CD4-positive, CD25-positive, alpha-beta regulatory T cell (primary cell): ENCODE measurements at regions not wholly inside any gene's neighbourhood (a gene's known extent, or its start where the extent isn't known, plus 50 kb on each side); places are given as distances from the start of the nearest gene placed in this dataset.

Experiments used
- ATAC-seq, 2 donors: fragments of 150-1000 bp; cut with Tn5 transposase; one replicate each; pipeline ENCODE4 v1.10.0; 2021; ENCODE audit warnings: low read depth in 2 of 2, moderate number of reproducible peaks in 2 of 2, moderate library complexity in 1 of 2
- DNase-seq, 3 donors: peaks; one replicate each; pipeline versions ENCODE4 v3.0.0 to v3.0.0-alpha.2; 2012 to 2022; ENCODE audit warnings: mixed read lengths in 1 of 3
- H3K27ac ChIP-seq: one replicate; pipeline ENCODE4 v1.7.0; 2013; ENCODE audit warnings: mild to moderate bottlenecking, low read length; ENCODE audit not compliant: insufficient read depth, poor library complexity, severe bottlenecking
- H3K27me3 ChIP-seq: one replicate; pipeline ENCODE4 v1.7.0; 2013; ENCODE audit warnings: low read length; ENCODE audit not compliant: control insufficient read depth, insufficient read depth
- H3K36me3 ChIP-seq: one replicate; pipeline ENCODE4 v1.7.0; 2013; ENCODE audit warnings: mild to moderate bottlenecking, low read length, moderate library complexity; ENCODE audit not compliant: control insufficient read depth, insufficient read depth
- H3K4me1 ChIP-seq: 2 replicates; pipeline ENCODE4 v1.7.0; 2013; ENCODE audit warnings: mild to moderate bottlenecking, low read length; ENCODE audit not compliant: insufficient read depth, control insufficient read depth, poor library complexity, severe bottlenecking
- H3K4me3 ChIP-seq: one replicate; pipeline ENCODE4 v1.7.0; 2013; ENCODE audit warnings: low read depth, mild to moderate bottlenecking, low read length, moderate library complexity
- H3K9me3 ChIP-seq, 2 experiments: 1 replicate in 1 of 2; 2 replicates in 1 of 2; pipeline ENCODE4 v1.7.0; 2013; ENCODE audit warnings: low read length in 2 of 2, mild to moderate bottlenecking in 1 of 2, moderate library complexity in 1 of 2; ENCODE audit not compliant: control insufficient read depth in 2 of 2
- H3K27ac Mint-ChIP-seq, 3 donors: one replicate each; pipeline ENCODE4 v1.8.0; 2020 to 2022; ENCODE audit warnings: mild to moderate bottlenecking in 3 of 3, mixed read lengths in 3 of 3, moderate library complexity in 2 of 3
- H3K27me3 Mint-ChIP-seq: one replicate; pipeline ENCODE4 v1.8.0; 2022; ENCODE audit warnings: mild to moderate bottlenecking, mixed read lengths
- H3K36me3 Mint-ChIP-seq: one replicate; pipeline ENCODE4 v1.8.0; 2020; ENCODE audit warnings: mixed read lengths
- H3K4me1 Mint-ChIP-seq, 4 donors: one replicate each; pipeline ENCODE4 v1.8.0; 2020 to 2022; ENCODE audit warnings: mixed read lengths in 4 of 4, mild to moderate bottlenecking in 1 of 4
- H3K4me3 Mint-ChIP-seq, 4 donors: one replicate each; pipeline ENCODE4 v1.8.0; 2020 to 2022; ENCODE audit warnings: mild to moderate bottlenecking in 4 of 4, mixed read lengths in 4 of 4, moderate library complexity in 3 of 4
- H3K9me3 Mint-ChIP-seq, 7 donors: one replicate each; pipeline ENCODE4 v1.8.0; 2020 to 2022; ENCODE audit warnings: mixed read lengths in 7 of 7, mild to moderate bottlenecking in 3 of 7, moderate library complexity in 2 of 7

DNA sequence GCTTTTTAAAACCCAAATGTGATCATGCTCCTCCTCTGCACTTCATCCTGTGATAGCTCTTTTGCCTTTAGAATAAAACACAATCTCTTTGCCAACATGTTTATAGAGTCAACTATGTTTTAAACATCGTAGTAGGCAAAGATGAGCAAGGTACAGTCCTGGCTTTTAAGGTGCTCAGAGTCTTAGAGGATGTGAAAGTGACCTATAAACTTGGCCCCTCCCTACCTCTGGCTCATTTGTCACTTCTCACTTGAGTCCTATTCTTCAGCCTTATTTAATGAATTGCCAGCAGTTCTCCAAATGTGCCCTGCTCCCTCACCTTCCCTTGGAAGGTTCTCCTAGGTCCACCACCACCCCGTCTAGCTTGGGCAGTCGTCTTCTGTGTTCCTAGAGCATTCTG lies 617.0 kb upstream of the NR5A2 start:
- Mint-ChIP-seq H3K4me3 (no peak overlapping the region), H3K4me1 (no peaks in the 10 kb centered on the region), H3K27me3 (peaks cover 9% of the 10 kb centered on the region), H3K27ac (no peak overlapping the region), H3K36me3 (no peaks in the 10 kb centered on the region), H3K9me3 (peaks cover 0 to 4% (median 0%) of the 10 kb centered on the region in 7 donors)
- ATAC-seq (no peak), DNase-seq (no peak)
- Histone ChIP-seq H3K4me1 (no peaks in the 10 kb centered on the region), H3K27me3 (no peaks in the 10 kb centered on the region), H3K27ac (no peak overlapping the region), H3K36me3 (no peaks in the 10 kb centered on the region), H3K4me3 (no peak overlapping the region), H3K9me3 (no peaks in the 10 kb centered on the region)

DNA sequence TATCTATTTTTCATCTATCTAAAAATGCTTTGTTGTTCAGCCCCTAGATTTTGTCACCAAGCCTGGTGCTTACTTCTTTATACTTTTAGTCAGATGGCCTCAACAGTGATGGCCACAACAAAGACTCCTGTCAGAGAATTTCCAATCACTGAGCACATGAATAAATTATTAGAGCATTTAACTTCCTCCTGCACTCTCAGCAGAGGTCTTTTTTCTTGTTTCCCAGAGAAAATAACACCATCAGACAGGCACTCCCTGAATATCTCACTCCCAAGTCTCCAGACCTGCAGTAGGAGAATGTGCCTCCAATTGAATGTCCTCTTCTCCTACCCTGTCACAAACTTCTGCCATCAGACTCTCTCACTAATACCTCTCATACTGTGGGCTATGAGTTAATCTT lies 616.0 kb upstream of the NR5A2 start:
- H3K27ac Mint-ChIP-seq: no peak overlapping the region
- Histone ChIP-seq H3K27me3 (no peaks in the 10 kb centered on the region), H3K9me3 (peaks cover 0 to 8% of the 10 kb centered on the region in 2 experiments), H3K27ac (no peak overlapping the region), H3K4me3 (no peak overlapping the region), H3K4me1 (no peaks in the 10 kb centered on the region), H3K36me3 (no peaks in the 10 kb centered on the region)
- peaks cover 4% of the 10 kb centered on the region for H3K27me3 Mint-ChIP-seq
- no peaks in the 10 kb centered on the region for H3K36me3 Mint-ChIP-seq
- H3K4me1 Mint-ChIP-seq: no peaks in the 10 kb centered on the region
- ATAC-seq (no peak), DNase-seq (no peak)
- H3K9me3 Mint-ChIP-seq: peaks cover 0 to 8% (median 2%) of the 10 kb centered on the region in 7 donors
- no peak overlapping the region for H3K4me3 Mint-ChIP-seq

DNA sequence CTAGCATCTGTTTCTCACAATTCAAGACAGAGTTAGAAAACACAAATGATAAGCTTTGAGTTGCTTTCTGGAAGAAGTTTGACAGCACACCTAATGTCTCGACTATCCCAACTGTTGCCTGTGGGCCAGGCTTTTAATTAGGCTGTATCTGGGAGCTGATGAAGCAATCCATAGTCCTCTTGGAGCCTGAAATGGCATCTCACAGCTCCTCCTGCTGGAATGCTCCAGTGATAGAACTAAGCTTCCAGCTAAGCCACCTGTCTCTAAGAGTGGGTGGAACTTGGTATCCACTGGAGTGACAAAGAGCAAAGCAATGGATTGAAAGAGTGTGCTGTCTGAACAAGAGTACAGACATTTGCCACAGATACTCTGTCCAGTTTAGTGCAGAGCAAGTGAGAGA lies 605.3 kb upstream of the NR5A2 start:
- Mint-ChIP-seq H3K27me3 (peaks cover 8% of the 10 kb centered on the region), H3K9me3 (peaks cover 0 to 18% (median 3%) of the 10 kb centered on the region in 7 donors), H3K27ac (no peak overlapping the region), H3K4me3 (no peak overlapping the region), H3K4me1 (no peaks in the 10 kb centered on the region), H3K36me3 (no peaks in the 10 kb centered on the region)
- Histone ChIP-seq H3K36me3 (no peaks in the 10 kb centered on the region), H3K9me3 (peaks cover 0 to 2% of the 10 kb centered on the region in 2 experiments), H3K27ac (no peak overlapping the region), H3K4me1 (no peaks in the 10 kb centered on the region), H3K4me3 (no peak overlapping the region), H3K27me3 (peaks cover 2% of the 10 kb centered on the region)
- ATAC-seq (no peak), DNase-seq (no peak)

DNA sequence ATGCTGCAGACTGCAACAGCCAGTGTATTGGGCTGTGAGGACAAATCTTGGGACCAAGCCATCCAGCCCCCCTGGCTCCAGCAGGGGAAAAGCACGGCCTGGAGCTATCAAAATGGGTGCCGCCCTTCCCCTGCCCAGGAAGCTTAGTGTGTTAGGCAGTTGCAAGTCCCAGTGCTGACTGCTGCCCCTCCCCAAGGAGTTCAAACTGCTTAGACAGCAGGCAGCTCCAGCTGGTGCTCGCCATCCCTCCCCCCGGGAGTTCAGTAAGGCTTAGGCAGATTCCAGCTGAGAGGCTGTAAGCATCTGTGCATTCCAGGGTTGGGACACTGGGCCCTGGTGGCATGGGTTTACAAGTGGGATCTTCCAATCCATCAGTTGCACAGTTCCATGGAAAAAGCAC lies 579.6 kb upstream of the NR5A2 start:
- H3K27me3 ChIP-seq: no peaks in the 10 kb centered on the region
- Mint-ChIP-seq H3K4me3 (no peak overlapping the region), H3K27me3 (peaks cover 16% of the 10 kb centered on the region), H3K4me1 (no peaks in the 10 kb centered on the region), H3K27ac (no peak overlapping the region), H3K36me3 (no peaks in the 10 kb centered on the region), H3K9me3 (peaks cover 0 to 9% (median 3%) of the 10 kb centered on the region in 7 donors)
- DNase-seq: no peak
- no peak overlapping the region for H3K27ac ChIP-seq
- no peaks in the 10 kb centered on the region for H3K9me3 ChIP-seq
- H3K36me3 ChIP-seq: no peaks in the 10 kb centered on the region
- no peak overlapping the region for H3K4me3 ChIP-seq
- no peak for ATAC-seq
- H3K4me1 ChIP-seq: no peaks in the 10 kb centered on the region

DNA sequence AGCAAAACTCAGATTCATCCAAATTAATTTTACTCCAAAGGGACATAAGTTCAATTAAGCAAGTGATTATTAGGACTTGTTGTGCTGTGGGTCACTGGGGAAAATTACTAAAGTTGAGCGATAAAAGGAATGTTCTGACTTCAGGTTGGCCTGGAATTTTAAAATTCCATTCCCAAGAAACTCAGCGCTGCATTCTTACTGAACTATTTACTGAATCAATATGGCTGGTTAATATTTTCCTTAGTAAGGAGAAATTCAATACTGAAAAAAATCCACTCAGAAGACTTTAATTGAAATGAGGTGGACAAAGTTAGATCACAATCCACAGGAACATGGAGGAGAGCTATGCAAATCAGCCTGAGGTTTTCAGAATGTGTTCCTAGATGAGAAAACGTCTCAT lies 578.9 kb upstream of the NR5A2 start:
- no peak for DNase-seq
- no peak overlapping the region for H3K27ac Mint-ChIP-seq
- no peak overlapping the region for H3K27ac ChIP-seq
- no peaks in the 10 kb centered on the region for H3K4me1 Mint-ChIP-seq
- H3K27me3 Mint-ChIP-seq: peaks cover 24% of the 10 kb centered on the region
- H3K4me3 Mint-ChIP-seq: no peak overlapping the region
- H3K9me3 ChIP-seq: no peaks in the 10 kb centered on the region
- H3K4me1 ChIP-seq: no peaks in the 10 kb centered on the region
- H3K36me3 Mint-ChIP-seq: no peaks in the 10 kb centered on the region
- ATAC-seq: no peak
- no peaks in the 10 kb centered on the region for H3K27me3 ChIP-seq
- H3K36me3 ChIP-seq: no peaks in the 10 kb centered on the region
- H3K9me3 Mint-ChIP-seq: peaks cover 0 to 9% (median 2%) of the 10 kb centered on the region in 7 donors
- H3K4me3 ChIP-seq: no peak overlapping the region

DNA sequence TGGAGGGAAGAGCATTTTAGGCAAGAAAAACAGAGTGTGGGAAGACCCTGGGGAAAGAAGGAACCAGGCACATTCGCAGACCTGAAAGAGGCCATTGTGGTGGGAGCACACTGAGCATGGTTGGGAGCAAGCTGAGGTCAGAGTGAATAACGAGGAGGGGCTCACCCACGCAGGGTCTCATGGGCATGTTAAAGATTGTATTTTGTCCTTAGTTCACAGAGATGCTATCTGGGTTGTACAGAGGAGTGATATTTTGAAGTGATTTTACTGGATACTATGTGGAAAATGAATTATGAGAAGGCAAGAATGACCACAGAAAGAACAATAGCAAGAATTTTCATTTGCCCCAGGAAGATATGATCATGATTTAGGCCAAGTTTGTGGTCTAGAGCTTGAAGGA lies 578.3 kb upstream of the NR5A2 start:
- H3K36me3 Mint-ChIP-seq: no peaks in the 10 kb centered on the region
- H3K4me1 Mint-ChIP-seq: no peaks in the 10 kb centered on the region
- Histone ChIP-seq H3K27me3 (no peaks in the 10 kb centered on the region), H3K36me3 (no peaks in the 10 kb centered on the region), H3K9me3 (no peaks in the 10 kb centered on the region), H3K4me1 (no peaks in the 10 kb centered on the region), H3K4me3 (no peak overlapping the region), H3K27ac (no peak overlapping the region)
- no peak overlapping the region for H3K27ac Mint-ChIP-seq
- peaks cover 25% of the 10 kb centered on the region for H3K27me3 Mint-ChIP-seq
- H3K4me3 Mint-ChIP-seq: no peak overlapping the region
- H3K9me3 Mint-ChIP-seq: peaks cover 0 to 9% (median 2%) of the 10 kb centered on the region in 7 donors
- DNase-seq: no peak
- no peak for ATAC-seq

DNA sequence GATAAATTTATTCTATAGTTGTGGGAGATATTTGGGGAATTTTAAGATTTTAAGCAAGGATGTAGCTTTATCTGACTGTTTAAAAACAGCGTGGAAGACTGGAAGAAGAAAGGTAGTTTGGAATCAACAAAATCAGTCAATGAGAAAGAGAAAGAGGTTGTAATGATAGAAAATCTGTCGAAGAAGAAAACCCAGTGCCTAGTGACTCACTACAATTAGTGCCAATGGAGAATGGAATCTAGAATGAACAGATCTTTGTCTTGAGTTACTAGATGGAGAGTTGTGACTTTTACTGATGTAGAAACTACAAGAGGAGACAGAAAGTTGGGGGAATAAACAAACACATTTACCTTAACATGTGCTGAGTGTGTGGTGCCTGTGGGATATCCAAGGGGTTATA lies 577.8 kb upstream of the NR5A2 start:
- H3K9me3 ChIP-seq: no peaks in the 10 kb centered on the region
- DNase-seq: no peak
- H3K4me3 Mint-ChIP-seq: no peak overlapping the region

DNA sequence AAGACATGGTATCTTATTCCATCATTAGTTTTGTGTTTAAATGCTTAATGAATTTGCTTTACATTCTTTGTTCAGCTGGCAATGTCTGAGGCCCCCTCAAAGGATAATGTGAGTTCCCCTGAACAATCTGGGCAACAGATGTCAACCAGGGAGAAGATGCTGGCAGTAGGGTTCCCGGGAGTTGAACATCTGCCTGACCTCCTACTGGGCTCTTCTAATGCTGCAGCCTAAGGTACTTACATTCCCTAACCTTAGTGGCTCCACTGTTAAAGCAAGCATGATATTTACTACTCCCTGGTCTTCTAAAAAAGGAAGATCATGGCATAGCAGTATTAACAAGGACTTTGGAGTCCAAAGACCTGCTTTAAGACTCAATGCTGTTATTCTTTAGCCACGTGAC lies 574.9 kb upstream of the NR5A2 start:
- Histone ChIP-seq H3K27me3 (peaks cover 1% of the 10 kb centered on the region), H3K36me3 (no peaks in the 10 kb centered on the region), H3K9me3 (no peaks in the 10 kb centered on the region), H3K27ac (no peak overlapping the region), H3K4me1 (no peaks in the 10 kb centered on the region), H3K4me3 (no peak overlapping the region)
- no peak for ATAC-seq
- peaks cover 0 to 6% (median 0%) of the 10 kb centered on the region in 7 donors for H3K9me3 Mint-ChIP-seq
- H3K4me3 Mint-ChIP-seq: no peak overlapping the region
- H3K27me3 Mint-ChIP-seq: peaks cover 15% of the 10 kb centered on the region
- no peaks in the 10 kb centered on the region for H3K4me1 Mint-ChIP-seq
- H3K27ac Mint-ChIP-seq: no peak overlapping the region
- no peak for DNase-seq
- no peaks in the 10 kb centered on the region for H3K36me3 Mint-ChIP-seq

More for the DNA sequence above, 577.8 kb upstream of the NR5A2 start:
- Mint-ChIP-seq H3K27ac (no peak overlapping the region), H3K9me3 (peaks cover 0 to 9% (median 2%) of the 10 kb centered on the region in 7 donors), H3K4me1 (no peaks in the 10 kb centered on the region), H3K27me3 (peaks cover 22% of the 10 kb centered on the region), H3K36me3 (no peaks in the 10 kb centered on the region)
- no peak for ATAC-seq
- no peaks in the 10 kb centered on the region for H3K4me1 ChIP-seq
- H3K27me3 ChIP-seq: no peaks in the 10 kb centered on the region
- H3K4me3 ChIP-seq: no peak overlapping the region
- H3K27ac ChIP-seq: no peak overlapping the region
- no peaks in the 10 kb centered on the region for H3K36me3 ChIP-seq
